B cell (primary cell): ENCODE measurements at regions not wholly inside any gene's neighbourhood (a gene's known extent, or its start where the extent isn't known, plus 50 kb on each side); places are given as distances from the start of the nearest gene placed in this dataset.
A peak's percentile ranks its signal among the peaks of the same experiment; 100 is the strongest.

Source experiments
- ATAC-seq: fragments of 200-7000 bp; cut with Tn5 transposase; one replicate; pipeline ENCODE4 v1.10.0; 2021; ENCODE audit warnings: low read depth, mild to moderate bottlenecking, moderate number of reproducible peaks, moderate library complexity
- CTCF ChIA-PET: fragments of 350-600 bp; sonication (Branson Sonifier 250); formaldehyde crosslinking; loops from one replicate; lab custom pipeline; 2021; ENCODE audit warnings: antibody characterized with exemption, inconsistent platforms; lab: Charles Lee
- POLR2A ChIA-PET: fragments of 350-600 bp; sonication (Branson Sonifier 250); formaldehyde crosslinking; loops from one replicate; lab custom pipeline; 2021; ENCODE audit warnings: antibody characterized with exemption; lab: Charles Lee
- DNase-seq: peaks from one replicate; pipeline ENCODE4 v3.0.0; 2013
- H2AFZ ChIP-seq: 2 replicates; pipeline ENCODE4 v1.6.1; 2012; ENCODE audit warnings: mild to moderate bottlenecking, low read depth, low read length; ENCODE audit not compliant: insufficient read depth, poor library complexity, severe bottlenecking
- H3K27ac ChIP-seq, 2 donors: 1 replicate in 1 of 2; 2 replicates in 1 of 2; pipeline ENCODE4 v1.5.1; 2012 to 2013; ENCODE audit warnings: low read length in 2 of 2, mild to moderate bottlenecking in 2 of 2, moderate library complexity in 1 of 2
- H3K27me3 ChIP-seq, 4 experiments: fragments of 200-600 bp in 1 of 4; sonication (generic) in 1 of 4; replicated peaks in 1 of 4; 1 replicate in 2 of 4; 2 replicates in 2 of 4; pipeline versions ENCODE4 v1.6.1 to v1.7.0; 2013 to 2016; ENCODE audit warnings: low read length in 3 of 4, mild to moderate bottlenecking in 2 of 4, mixed read lengths in 1 of 4, moderate library complexity in 1 of 4; ENCODE audit not compliant: insufficient read depth in 4 of 4, control insufficient read depth in 3 of 4; ENCODE audit errors: control extremely low read depth in 1 of 4
- H3K36me3 ChIP-seq, 2 experiments: replicated peaks in 1 of 2; 1 replicate in 1 of 2; 2 replicates in 1 of 2; pipeline versions ENCODE4 v1.6.1 to v1.7.1; 2013; ENCODE audit warnings: low read length in 1 of 2; ENCODE audit not compliant: insufficient read depth in 2 of 2, control insufficient read depth in 1 of 2; ENCODE audit errors: control extremely low read depth in 1 of 2, extremely low read depth in 1 of 2
- H3K4me1 ChIP-seq, 2 donors: fragments of 200-600 bp in 1 of 2; sonication (generic) in 1 of 2; 1 replicate in 1 of 2; 2 replicates in 1 of 2; pipeline versions ENCODE4 v1.5.1 to v1.6.1; 2013 to 2017; ENCODE audit warnings: low read length in 2 of 2; ENCODE audit not compliant: control insufficient read depth in 2 of 2, insufficient read depth in 2 of 2
- H3K4me2 ChIP-seq: replicated peaks from 2 replicates; pipeline ENCODE3; 2012; ENCODE audit warnings: mild to moderate bottlenecking, low read depth, low read length; ENCODE audit not compliant: poor library complexity, severe bottlenecking
- H3K4me3 ChIP-seq, 5 experiments: fragments of 200-600 bp in 1 of 5; sonication (generic) in 1 of 5; 1 replicate in 3 of 5; 2 replicates in 2 of 5; pipeline versions ENCODE4 v1.5.1 to v1.7.0; 2011 to 2016; ENCODE audit warnings: low read length in 4 of 5, mild to moderate bottlenecking in 4 of 5, low read depth in 2 of 5, control low read depth in 1 of 5, moderate library complexity in 1 of 5; ENCODE audit not compliant: insufficient read depth in 1 of 5; ENCODE audit errors: control extremely low read depth in 1 of 5, extremely low read depth in 1 of 5
- H3K79me2 ChIP-seq: fragments of 200-600 bp; sonication (generic); one replicate; pipeline ENCODE4 v1.6.0; 2016; ENCODE audit warnings: low read length; ENCODE audit not compliant: control insufficient read depth, insufficient read depth
- H3K9ac ChIP-seq: fragments of 200-600 bp; sonication (generic); 2 replicates; pipeline ENCODE4 v1.6.1; 2017; ENCODE audit warnings: mild to moderate bottlenecking, low read length, moderate library complexity
- H3K9me3 ChIP-seq, 3 donors: one replicate each; pipeline versions ENCODE4 v1.6.1 to v1.7.1; 2013; ENCODE audit warnings: low read length in 2 of 3; ENCODE audit not compliant: control insufficient read depth in 2 of 3, insufficient read depth in 1 of 3; ENCODE audit errors: control extremely low read depth in 1 of 3
- H4K20me1 ChIP-seq: 2 replicates; pipeline ENCODE4 v1.6.0; 2012; ENCODE audit warnings: mild to moderate bottlenecking, low read length; ENCODE audit not compliant: insufficient read depth, control insufficient read depth, poor library complexity, severe bottlenecking
- H3K27ac Mint-ChIP-seq: one replicate; pipeline ENCODE4 v1.8.0; 2021; ENCODE audit warnings: mixed read lengths
- H3K27me3 Mint-ChIP-seq: one replicate; pipeline ENCODE4 v1.8.0; 2021; ENCODE audit warnings: mixed read lengths
- H3K4me1 Mint-ChIP-seq: one replicate; pipeline ENCODE4 v1.8.0; 2021; ENCODE audit warnings: mixed read lengths
- H3K4me3 Mint-ChIP-seq: one replicate; pipeline ENCODE4 v1.8.0; 2021; ENCODE audit warnings: mixed read lengths
- H3K9me3 Mint-ChIP-seq: one replicate; pipeline ENCODE4 v1.8.0; 2022; ENCODE audit warnings: mixed read lengths; ENCODE audit not compliant: insufficient read depth
- EZH2 ChIP-seq: IDR thresholded peaks from 2 replicates; pipeline ENCODE4 v1.6.1; 2012; ENCODE audit warnings: borderline replicate concordance, low read depth, mild to moderate bottlenecking, moderate library complexity, low read length; ENCODE audit not compliant: insufficient read depth, poor library complexity, severe bottlenecking
- WGBS: methylation state at CpG from one replicate; pipeline ENCODE4 v1.1.5; 2013; ENCODE audit warnings: missing lambda C conversion rate; ENCODE audit not compliant: insufficient coverage; 5-methylcytosine and 5-hydroxymethylcytosine counted together
- intact Hi-C: fragments of 100-400 bp; cut with micrococcal nuclease; formaldehyde crosslinking; loops from one replicate; pipeline ENCODE4 v1.10.0; 2022
- TF ChIP-seq, protein P1 (sequence below): fragments of 200-600 bp; IDR thresholded peaks from one replicate; pipeline ENCODE4 v1.8.0; 2022; ENCODE audit warnings: antibody characterized with exemption, mild to moderate bottlenecking

- Histone ChIP-seq H2AFZ (no peak overlapping the region), H3K4me2 (no peak overlapping the region), H3K27ac (no peak overlapping the region), H3K27me3 (peaks cover 0 to 2% (median 0%) of the 10 kb centered on the region in 4 experiments), H3K79me2 (no peaks in the 10 kb centered on the region), H3K4me1 (no peaks in the 10 kb centered on the region), H4K20me1 (no peaks in the 10 kb centered on the region), H3K4me3 (no peak overlapping the region), H3K36me3 (no peaks in the 10 kb centered on the region), H3K9ac (no peak overlapping the region), H3K9me3 (peaks cover 0 to 3% (median 3%) of the 10 kb centered on the region in 3 donors)
- H3K27me3 Mint-ChIP-seq, result no peaks in the 10 kb centered on the region
- no peak overlapping the region for H3K4me3 Mint-ChIP-seq
- peaks cover 2% of the 10 kb centered on the region for H3K9me3 Mint-ChIP-seq
- intact Hi-C loops, result no loop called here
- ChIA-PET POLR2A (no interaction called here), CTCF (no interaction called here)
- peaks cover 6% of the 10 kb centered on the region for H3K4me1 Mint-ChIP-seq
- ATAC-seq, result no peak
- DNase-seq, result no peak
- no peak overlapping the region for H3K27ac Mint-ChIP-seq
- no peak for TF ChIP-seq EZH2
- TF ChIP-seq, protein P1, sequence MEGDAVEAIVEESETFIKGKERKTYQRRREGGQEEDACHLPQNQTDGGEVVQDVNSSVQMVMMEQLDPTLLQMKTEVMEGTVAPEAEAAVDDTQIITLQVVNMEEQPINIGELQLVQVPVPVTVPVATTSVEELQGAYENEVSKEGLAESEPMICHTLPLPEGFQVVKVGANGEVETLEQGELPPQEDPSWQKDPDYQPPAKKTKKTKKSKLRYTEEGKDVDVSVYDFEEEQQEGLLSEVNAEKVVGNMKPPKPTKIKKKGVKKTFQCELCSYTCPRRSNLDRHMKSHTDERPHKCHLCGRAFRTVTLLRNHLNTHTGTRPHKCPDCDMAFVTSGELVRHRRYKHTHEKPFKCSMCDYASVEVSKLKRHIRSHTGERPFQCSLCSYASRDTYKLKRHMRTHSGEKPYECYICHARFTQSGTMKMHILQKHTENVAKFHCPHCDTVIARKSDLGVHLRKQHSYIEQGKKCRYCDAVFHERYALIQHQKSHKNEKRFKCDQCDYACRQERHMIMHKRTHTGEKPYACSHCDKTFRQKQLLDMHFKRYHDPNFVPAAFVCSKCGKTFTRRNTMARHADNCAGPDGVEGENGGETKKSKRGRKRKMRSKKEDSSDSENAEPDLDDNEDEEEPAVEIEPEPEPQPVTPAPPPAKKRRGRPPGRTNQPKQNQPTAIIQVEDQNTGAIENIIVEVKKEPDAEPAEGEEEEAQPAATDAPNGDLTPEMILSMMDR, result no peak
Measured at GRCh38 chr4:85177679-85178078, 211.2 kb upstream of the WDFY3 start.

- ChIA-PET CTCF (interaction anchor here (1.6 kb wide), 1 partner anchor 32 kb away, joined by 4 read pairs; no protein-coding TSS in a partner anchor), POLR2A (no interaction called here)
- Histone ChIP-seq H3K27ac (no peak overlapping the region), H3K9ac (no peak overlapping the region), H3K27me3 (peaks cover 0 to 3% (median 1%) of the 10 kb centered on the region in 4 experiments), H2AFZ (no peak overlapping the region), H3K4me3 (no peak overlapping the region), H4K20me1 (no peaks in the 10 kb centered on the region), H3K4me2 (no peak overlapping the region), H3K36me3 (no peaks in the 10 kb centered on the region), H3K79me2 (no peaks in the 10 kb centered on the region), H3K9me3 (peaks cover 0 to 3% (median 2%) of the 10 kb centered on the region in 3 donors), H3K4me1 (no peaks in the 10 kb centered on the region)
- Mint-ChIP-seq H3K4me3 (no peak overlapping the region), H3K4me1 (peaks cover 6% of the 10 kb centered on the region), H3K9me3 (no peaks in the 10 kb centered on the region), H3K27me3 (peaks cover 4% of the 10 kb centered on the region), H3K27ac (no peak overlapping the region)
- 100% methylated on average over 1 of the region's 3 CpGs for WGBS
- no peak for TF ChIP-seq EZH2
- TF ChIP-seq, protein P1, result no peak
- peak; percentile 17 for DNase-seq
- intact Hi-C loops, result no loop called here
- ATAC-seq, result no peak
Measured at GRCh38 chr4:85180533-85180932, 214.0 kb upstream of the WDFY3 start.
